Effector memory CD8-positive, alpha-beta T cell (primary cell): ENCODE measurements at regions not wholly inside any gene's neighbourhood (a gene's known extent, or its start where the extent isn't known, plus 50 kb on each side); places are given as distances from the start of the nearest gene placed in this dataset.

Source experiments
- ATAC-seq: fragments of 150-1000 bp; cut with Tn5 transposase; replicated peaks from 2 replicates; pipeline ENCODE4 v1.10.0; 2021; ENCODE audit warnings: mild to moderate bottlenecking, moderate library complexity
- DNase-seq, 3 experiments: peaks; one replicate each; pipeline ENCODE4 v3.0.0; 2021
- H3K27ac Mint-ChIP-seq, 2 donors: one replicate each; pipeline ENCODE4 v1.8.0; 2022; ENCODE audit warnings: mild to moderate bottlenecking in 2 of 2, mixed read lengths in 2 of 2, moderate library complexity in 2 of 2
- H3K27me3 Mint-ChIP-seq, 2 donors: one replicate each; pipeline ENCODE4 v1.8.0; 2022; ENCODE audit warnings: mixed read lengths in 2 of 2
- H3K36me3 Mint-ChIP-seq: one replicate; pipeline ENCODE4 v1.8.0; 2022; ENCODE audit warnings: mild to moderate bottlenecking, moderate library complexity, mixed read lengths; ENCODE audit not compliant: insufficient read depth
- H3K4me1 Mint-ChIP-seq, 2 donors: one replicate each; pipeline ENCODE4 v1.8.0; 2022; ENCODE audit warnings: low read depth in 2 of 2, mixed read lengths in 2 of 2
- H3K4me3 Mint-ChIP-seq, 2 donors: one replicate each; pipeline ENCODE4 v1.8.0; 2022; ENCODE audit warnings: mild to moderate bottlenecking in 2 of 2, mixed read lengths in 2 of 2, moderate library complexity in 2 of 2
- H3K9me3 Mint-ChIP-seq, 2 donors: one replicate each; pipeline ENCODE4 v1.8.0; 2022; ENCODE audit warnings: mixed read lengths in 2 of 2

- H3K36me3 Mint-ChIP-seq, result no peaks in the 10 kb centered on the region
- no peaks in the 10 kb centered on the region for H3K27me3 Mint-ChIP-seq
- no peak overlapping the region for H3K4me3 Mint-ChIP-seq
- DNase-seq (no peak), ATAC-seq (no peak)
- H3K9me3 Mint-ChIP-seq, result peaks cover 0 to 14% of the 10 kb centered on the region in 2 donors
- no peak overlapping the region for H3K27ac Mint-ChIP-seq
- no peaks in the 10 kb centered on the region for H3K4me1 Mint-ChIP-seq
These were observed 730.4 kb downstream of the EFNA5 start for GRCh38 chr5:106940301-106940846.

GRCh38 chr5:106923409-106923808 is 747.3 kb downstream of the EFNA5 start:
- no peak overlapping the region for H3K27ac Mint-ChIP-seq

GRCh38 chr5:106921567-106921966 is 749.2 kb downstream of the EFNA5 start:
- ATAC-seq (no peak), DNase-seq (no peak)
- H3K27ac Mint-ChIP-seq, result no peak overlapping the region
- H3K27me3 Mint-ChIP-seq, result no peaks in the 10 kb centered on the region
- no peaks in the 10 kb centered on the region for H3K4me1 Mint-ChIP-seq
- no peaks in the 10 kb centered on the region for H3K36me3 Mint-ChIP-seq
- H3K9me3 Mint-ChIP-seq, result no peaks in the 10 kb centered on the region
- H3K4me3 Mint-ChIP-seq, result no peak overlapping the region

More at GRCh38 chr5:106923409-106923808, 747.3 kb downstream of the EFNA5 start:
- no peak overlapping the region for H3K4me3 Mint-ChIP-seq
- DNase-seq (no peak), ATAC-seq (no peak)
- H3K27me3 Mint-ChIP-seq, result peaks cover 0 to 6% of the 10 kb centered on the region in 2 donors
- no peaks in the 10 kb centered on the region for H3K36me3 Mint-ChIP-seq
- H3K4me1 Mint-ChIP-seq, result no peaks in the 10 kb centered on the region
- no peaks in the 10 kb centered on the region for H3K9me3 Mint-ChIP-seq

- ATAC-seq, result no peak
- no peak overlapping the region for H3K4me3 Mint-ChIP-seq
- peaks cover 3% of the 10 kb centered on the region for H3K36me3 Mint-ChIP-seq
- no peak for DNase-seq
- no peaks in the 10 kb centered on the region for H3K4me1 Mint-ChIP-seq
- H3K27ac Mint-ChIP-seq, result no peak overlapping the region
- no peaks in the 10 kb centered on the region for H3K9me3 Mint-ChIP-seq
- no peaks in the 10 kb centered on the region for H3K27me3 Mint-ChIP-seq
These were observed 760.3 kb downstream of the EFNA5 start for GRCh38 chr5:106910486-106910885.

- ATAC-seq, result no peak
- Mint-ChIP-seq H3K36me3 (peaks cover 3% of the 10 kb centered on the region), H3K4me3 (no peak overlapping the region), H3K9me3 (no peaks in the 10 kb centered on the region), H3K27ac (no peak overlapping the region), H3K4me1 (no peaks in the 10 kb centered on the region), H3K27me3 (no peaks in the 10 kb centered on the region)
- no peak for DNase-seq
These were observed 761.0 kb downstream of the EFNA5 start for GRCh38 chr5:106909716-106910115.

GRCh38 chr5:106907979-106908378 is 762.8 kb downstream of the EFNA5 start:
- no peaks in the 10 kb centered on the region for H3K27me3 Mint-ChIP-seq
- no peak overlapping the region for H3K27ac Mint-ChIP-seq
- H3K9me3 Mint-ChIP-seq, result no peaks in the 10 kb centered on the region
- H3K4me1 Mint-ChIP-seq, result no peaks in the 10 kb centered on the region
- no peak for DNase-seq
- no peak overlapping the region for H3K4me3 Mint-ChIP-seq
- peaks cover 3% of the 10 kb centered on the region for H3K36me3 Mint-ChIP-seq
- no peak for ATAC-seq

GRCh38 chr5:106906199-106906598 is 764.5 kb downstream of the EFNA5 start:
- H3K4me1 Mint-ChIP-seq, result no peaks in the 10 kb centered on the region
- H3K4me3 Mint-ChIP-seq, result no peak overlapping the region
- no peak for DNase-seq
- no peak for ATAC-seq
- no peak overlapping the region for H3K27ac Mint-ChIP-seq
- H3K36me3 Mint-ChIP-seq, result peaks cover 3% of the 10 kb centered on the region
- H3K27me3 Mint-ChIP-seq, result no peaks in the 10 kb centered on the region
- no peaks in the 10 kb centered on the region for H3K9me3 Mint-ChIP-seq

GRCh38 chr5:106894964-106895363 is 775.8 kb downstream of the EFNA5 start:
- Mint-ChIP-seq H3K27me3 (peaks cover 0 to 6% of the 10 kb centered on the region in 2 donors), H3K36me3 (no peaks in the 10 kb centered on the region), H3K9me3 (no peaks in the 10 kb centered on the region), H3K4me1 (no peaks in the 10 kb centered on the region), H3K27ac (no peak overlapping the region), H3K4me3 (no peak overlapping the region)
- no peak for ATAC-seq
- DNase-seq, result no peak

GRCh38 chr5:106882035-106882434 is 788.7 kb downstream of the EFNA5 start:
- peaks cover 0 to 7% of the 10 kb centered on the region in 2 donors for H3K27me3 Mint-ChIP-seq
- H3K36me3 Mint-ChIP-seq, result no peaks in the 10 kb centered on the region
- H3K4me3 Mint-ChIP-seq, result no peak overlapping the region
- DNase-seq (no peak), ATAC-seq (no peak)
- H3K9me3 Mint-ChIP-seq, result no peaks in the 10 kb centered on the region
- no peaks in the 10 kb centered on the region for H3K4me1 Mint-ChIP-seq
- H3K27ac Mint-ChIP-seq, result no peak overlapping the region

GRCh38 chr5:106880656-106881055 is 790.1 kb downstream of the EFNA5 start:
- Mint-ChIP-seq H3K4me3 (no peak overlapping the region), H3K36me3 (no peaks in the 10 kb centered on the region), H3K4me1 (no peaks in the 10 kb centered on the region), H3K27me3 (peaks cover 0 to 7% of the 10 kb centered on the region in 2 donors), H3K9me3 (no peaks in the 10 kb centered on the region), H3K27ac (no peak overlapping the region)
- ATAC-seq (no peak), DNase-seq (no peak)

- Mint-ChIP-seq H3K4me1 (no peaks in the 10 kb centered on the region), H3K27ac (no peak overlapping the region)
- DNase-seq, result no peak
These were observed 792.9 kb downstream of the EFNA5 start for GRCh38 chr5:106877881-106878280.

GRCh38 chr5:106876665-106877194 is 794.0 kb downstream of the EFNA5 start:
- no peak overlapping the region for H3K27ac Mint-ChIP-seq
- ATAC-seq, result no peak
- no peak overlapping the region for H3K4me3 Mint-ChIP-seq
- H3K4me1 Mint-ChIP-seq, result no peaks in the 10 kb centered on the region
- peaks cover 0 to 12% of the 10 kb centered on the region in 2 donors for H3K27me3 Mint-ChIP-seq
- H3K36me3 Mint-ChIP-seq, result no peaks in the 10 kb centered on the region
- DNase-seq, result no peak
- no peaks in the 10 kb centered on the region for H3K9me3 Mint-ChIP-seq

More at GRCh38 chr5:106877881-106878280, 792.9 kb downstream of the EFNA5 start:
- H3K9me3 Mint-ChIP-seq, result no peaks in the 10 kb centered on the region
- no peak overlapping the region for H3K4me3 Mint-ChIP-seq
- ATAC-seq, result no peak
- peaks cover 0 to 8% of the 10 kb centered on the region in 2 donors for H3K27me3 Mint-ChIP-seq
- H3K36me3 Mint-ChIP-seq, result no peaks in the 10 kb centered on the region

GRCh38 chr5:106876298-106876622 is 794.5 kb downstream of the EFNA5 start:
- H3K27ac Mint-ChIP-seq, result no peak overlapping the region
- DNase-seq (no peak), ATAC-seq (no peak)
- no peaks in the 10 kb centered on the region for H3K36me3 Mint-ChIP-seq
- peaks cover 0 to 12% of the 10 kb centered on the region in 2 donors for H3K27me3 Mint-ChIP-seq
- H3K9me3 Mint-ChIP-seq, result no peaks in the 10 kb centered on the region
- no peak overlapping the region for H3K4me3 Mint-ChIP-seq
- H3K4me1 Mint-ChIP-seq, result no peaks in the 10 kb centered on the region

GRCh38 chr5:106875591-106876297 is 795.0 kb downstream of the EFNA5 start:
- Mint-ChIP-seq H3K9me3 (no peaks in the 10 kb centered on the region), H3K27ac (no peak overlapping the region), H3K36me3 (no peaks in the 10 kb centered on the region), H3K4me3 (no peak overlapping the region), H3K27me3 (peaks cover 0 to 12% of the 10 kb centered on the region in 2 donors), H3K4me1 (no peaks in the 10 kb centered on the region)
- no peak for DNase-seq
- ATAC-seq, result no peak
